NT2/D1 (cell line): ENCODE measurements at regions not wholly inside any gene's neighbourhood (a gene's known extent, or its start where the extent isn't known, plus 50 kb on each side); places are given as distances from the start of the nearest gene placed in this dataset.

Experiments used
- DNase-seq: peaks from one replicate; pipeline ENCODE4 v3.0.0-alpha.2; 2011; ENCODE audit warnings: low read depth, low spot score
- H3K27me3 ChIP-seq: 2 replicates; pipeline ENCODE4 v1.6.0; 2011; ENCODE audit warnings: mild to moderate bottlenecking; ENCODE audit not compliant: insufficient read length, insufficient read depth
- H3K36me3 ChIP-seq: 2 replicates; pipeline ENCODE4 v1.6.1; 2011; ENCODE audit warnings: mild to moderate bottlenecking, low read length, mixed read lengths; ENCODE audit not compliant: insufficient read depth, insufficient read length
- H3K4me1 ChIP-seq: 2 replicates; pipeline ENCODE4 v1.5.1; 2011; ENCODE audit not compliant: insufficient read depth, insufficient read length
- H3K4me3 ChIP-seq: 2 replicates; pipeline ENCODE4 v1.5.1; 2011; ENCODE audit warnings: low read depth; ENCODE audit not compliant: insufficient read length
- H3K9ac ChIP-seq: 2 replicates; pipeline ENCODE4 v1.6.0; 2011; ENCODE audit warnings: low read depth; ENCODE audit not compliant: insufficient read length
- H3K9me3 ChIP-seq: 2 replicates; pipeline ENCODE4 v1.5.1; 2011; ENCODE audit warnings: mild to moderate bottlenecking, low read length; ENCODE audit not compliant: insufficient read depth
- SUZ12 ChIP-seq: IDR thresholded peaks from 2 replicates; pipeline ENCODE4 v1.6.1; 2011; ENCODE audit not compliant: insufficient read length, insufficient read depth; ENCODE audit errors: extremely low read depth
- YY1 ChIP-seq: IDR thresholded peaks from 2 replicates; pipeline ENCODE4 v1.6.1; 2011; ENCODE audit not compliant: insufficient read length, insufficient read depth
- ZNF274 ChIP-seq: IDR thresholded peaks from 2 replicates; pipeline ENCODE4 v1.6.1; 2011; ENCODE audit warnings: mild to moderate bottlenecking, low read depth, low read length

GRCh38 chr4:144202081-144202480, 61.6 kb upstream of the GYPA start:
- Histone ChIP-seq H3K36me3 (no peaks in the 10 kb centered on the region), H3K9ac (no peak overlapping the region), H3K4me3 (no peak overlapping the region), H3K4me1 (no peaks in the 10 kb centered on the region), H3K9me3 (peaks cover 2% of the 10 kb centered on the region; the same call in 1 of the 2 replicates), H3K27me3 (no peaks in the 10 kb centered on the region)
- TF ChIP-seq ZNF274 (no peak), YY1 (no peak), SUZ12 (no peak)
- DNase-seq: no peak

- Histone ChIP-seq H3K9me3 (no peaks in the 10 kb centered on the region), H3K9ac (no peak overlapping the region), H3K36me3 (no peaks in the 10 kb centered on the region), H3K4me3 (no peak overlapping the region), H3K4me1 (no peaks in the 10 kb centered on the region), H3K27me3 (no peaks in the 10 kb centered on the region)
- no peak for DNase-seq
- TF ChIP-seq YY1 (no peak), SUZ12 (no peak), ZNF274 (no peak)
Measured at GRCh38 chr4:144203155-144203554, 62.6 kb upstream of the GYPA start.

- no peaks in the 10 kb centered on the region for H3K9me3 ChIP-seq
- no peaks in the 10 kb centered on the region for H3K27me3 ChIP-seq
- no peaks in the 10 kb centered on the region for H3K36me3 ChIP-seq
- H3K4me3 ChIP-seq: no peak overlapping the region
- H3K9ac ChIP-seq: no peak overlapping the region
- DNase-seq: no peak
- no peaks in the 10 kb centered on the region for H3K4me1 ChIP-seq
- TF ChIP-seq YY1 (no peak), SUZ12 (no peak), ZNF274 (no peak)
Measured at GRCh38 chr4:144204431-144204830, 63.9 kb upstream of the GYPA start.

GRCh38 chr4:144206711-144207110, 66.2 kb upstream of the GYPA start:
- no peaks in the 10 kb centered on the region for H3K36me3 ChIP-seq
- no peak for TF ChIP-seq SUZ12
- no peak for DNase-seq
- no peaks in the 10 kb centered on the region for H3K27me3 ChIP-seq
- no peaks in the 10 kb centered on the region for H3K9me3 ChIP-seq
- H3K4me1 ChIP-seq: no peaks in the 10 kb centered on the region
- no peak overlapping the region for H3K4me3 ChIP-seq
- H3K9ac ChIP-seq: no peak overlapping the region

- Histone ChIP-seq H3K36me3 (no peaks in the 10 kb centered on the region), H3K9ac (no peak overlapping the region), H3K9me3 (no peaks in the 10 kb centered on the region), H3K4me1 (no peaks in the 10 kb centered on the region), H3K27me3 (no peaks in the 10 kb centered on the region), H3K4me3 (no peak overlapping the region)
- DNase-seq: no peak
- TF ChIP-seq ZNF274: no peak
- no peak for TF ChIP-seq YY1
- no peak for TF ChIP-seq SUZ12
Measured at GRCh38 chr4:144208074-144208473, 67.6 kb upstream of the GYPA start.

GRCh38 chr4:144209491-144209890, 69.0 kb upstream of the GYPA start:
- no peaks in the 10 kb centered on the region for H3K4me1 ChIP-seq
- no peaks in the 10 kb centered on the region for H3K9me3 ChIP-seq
- no peak overlapping the region for H3K4me3 ChIP-seq
- DNase-seq: no peak
- TF ChIP-seq ZNF274 (no peak), SUZ12 (no peak), YY1 (no peak)
- no peaks in the 10 kb centered on the region for H3K27me3 ChIP-seq
- no peak overlapping the region for H3K9ac ChIP-seq
- no peaks in the 10 kb centered on the region for H3K36me3 ChIP-seq

GRCh38 chr4:144213371-144213770, 72.9 kb upstream of the GYPA start:
- no peak for TF ChIP-seq YY1
- H3K4me1 ChIP-seq: no peaks in the 10 kb centered on the region
- no peak for DNase-seq

GRCh38 chr4:144223149-144223548, 82.6 kb upstream of the GYPA start:
- TF ChIP-seq SUZ12: no peak
- no peak for TF ChIP-seq YY1
- TF ChIP-seq ZNF274: no peak
- Histone ChIP-seq H3K9me3 (no peaks in the 10 kb centered on the region), H3K4me3 (no peak overlapping the region), H3K9ac (no peak overlapping the region), H3K27me3 (no peaks in the 10 kb centered on the region), H3K4me1 (no peaks in the 10 kb centered on the region), H3K36me3 (no peaks in the 10 kb centered on the region)
- no peak for DNase-seq

More at GRCh38 chr4:144213371-144213770, 72.9 kb upstream of the GYPA start:
- H3K9me3 ChIP-seq: no peaks in the 10 kb centered on the region
- H3K9ac ChIP-seq: no peak overlapping the region
- no peaks in the 10 kb centered on the region for H3K27me3 ChIP-seq
- H3K4me3 ChIP-seq: no peak overlapping the region
- no peaks in the 10 kb centered on the region for H3K36me3 ChIP-seq
